GM23248 (cell line): ENCODE measurements at regions not wholly inside any gene's neighbourhood (a gene's known extent, or its start where the extent isn't known, plus 50 kb on each side); places are given as distances from the start of the nearest gene placed in this dataset.

Experiments used
- EZH2 ChIP-seq: fragments of 200-600 bp; sonication (generic); IDR thresholded peaks from 2 replicates; pipeline ENCODE4 v1.6.1; 2018; ENCODE audit warnings: antibody characterized with exemption, mild to moderate bottlenecking; ENCODE audit not compliant: insufficient read depth, poor library complexity, severe bottlenecking
- EZH2phosphoT487 ChIP-seq: fragments of 200-600 bp; sonication (generic); IDR thresholded peaks from 2 replicates; pipeline ENCODE4 v1.6.1; 2018; ENCODE audit warnings: antibody characterized with exemption, moderate library complexity, mild to moderate bottlenecking, low read depth; ENCODE audit not compliant: insufficient read depth

DNA sequence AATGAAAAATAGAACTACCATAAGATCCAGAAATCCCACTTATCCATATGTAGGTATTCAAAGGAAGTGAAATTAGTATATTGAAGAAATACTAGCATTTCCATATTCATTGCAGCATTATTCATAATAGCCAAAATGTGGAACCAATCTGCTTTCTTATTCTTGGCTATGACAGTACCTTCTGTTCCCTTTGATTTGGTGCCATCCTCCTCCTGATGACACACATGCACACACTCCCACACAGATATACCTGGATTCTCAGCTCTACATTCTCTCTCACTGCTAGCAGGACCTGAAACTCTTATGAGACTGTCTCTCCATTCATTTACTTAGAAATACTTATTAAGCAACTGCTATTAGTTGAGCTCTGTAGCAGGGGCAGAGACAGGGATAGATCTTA lies 582.6 kb upstream of the TENM4 start:
- TF ChIP-seq EZH2phosphoT487 (no peak), EZH2 (no peak)
